GM21723 (cell line): ENCODE measurements at regions not wholly inside any gene's neighbourhood (a gene's known extent, or its start where the extent isn't known, plus 50 kb on each side); places are given as distances from the start of the nearest gene placed in this dataset.

Experiments
- ATAC-seq: cut with Tn5 transposase; IDR thresholded peaks from one replicate; pipeline ENCODE4 v1.9.1; 2021; ENCODE audit warnings: mild to moderate bottlenecking, moderate library complexity; ENCODE audit not compliant: unreplicated experiment

- ATAC-seq = no peak
Observed at GRCh38 chr9:88657893-88658292, 122.9 kb downstream of the NXNL2 start.

DNA sequence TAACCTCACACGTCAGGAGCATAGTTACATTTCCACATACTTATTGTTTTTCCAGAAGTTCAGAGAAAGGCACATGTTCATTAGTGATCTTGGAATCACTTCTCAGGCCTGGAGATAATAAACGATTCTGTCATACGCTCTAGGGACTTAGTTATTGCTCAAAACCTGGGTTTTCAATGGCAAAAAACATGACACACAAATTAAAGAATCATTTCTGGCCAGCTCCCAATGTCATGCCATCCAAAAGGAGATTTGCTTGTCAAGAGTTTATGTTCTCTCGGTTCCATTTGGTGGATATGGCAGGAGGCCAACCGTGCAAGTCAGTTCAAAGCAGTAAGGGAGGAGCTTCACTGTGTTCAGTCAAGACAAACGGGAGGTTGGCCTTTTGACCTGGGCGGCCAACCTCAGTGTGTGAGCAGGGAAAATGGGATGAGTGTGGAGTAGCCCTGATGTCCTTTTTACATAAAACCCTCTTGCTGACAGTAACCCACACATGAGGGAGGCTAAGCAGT lies 123.4 kb downstream of the NXNL2 start:
- no peak for ATAC-seq

- ATAC-seq = no peak
Observed at GRCh38 chr9:88659126-88659525, 124.1 kb downstream of the NXNL2 start.

GRCh38 chr9:88660611-88661010 lies 125.6 kb downstream of the NXNL2 start:
- ATAC-seq = no peak

GRCh38 chr9:88661759-88662158 lies 126.8 kb downstream of the NXNL2 start:
- no peak for ATAC-seq

GRCh38 chr9:88663771-88664419 lies 128.9 kb downstream of the NXNL2 start:
- no peak for ATAC-seq

- ATAC-seq = no peak
Observed at GRCh38 chr9:88664773-88665172, 129.8 kb downstream of the NXNL2 start.

DNA sequence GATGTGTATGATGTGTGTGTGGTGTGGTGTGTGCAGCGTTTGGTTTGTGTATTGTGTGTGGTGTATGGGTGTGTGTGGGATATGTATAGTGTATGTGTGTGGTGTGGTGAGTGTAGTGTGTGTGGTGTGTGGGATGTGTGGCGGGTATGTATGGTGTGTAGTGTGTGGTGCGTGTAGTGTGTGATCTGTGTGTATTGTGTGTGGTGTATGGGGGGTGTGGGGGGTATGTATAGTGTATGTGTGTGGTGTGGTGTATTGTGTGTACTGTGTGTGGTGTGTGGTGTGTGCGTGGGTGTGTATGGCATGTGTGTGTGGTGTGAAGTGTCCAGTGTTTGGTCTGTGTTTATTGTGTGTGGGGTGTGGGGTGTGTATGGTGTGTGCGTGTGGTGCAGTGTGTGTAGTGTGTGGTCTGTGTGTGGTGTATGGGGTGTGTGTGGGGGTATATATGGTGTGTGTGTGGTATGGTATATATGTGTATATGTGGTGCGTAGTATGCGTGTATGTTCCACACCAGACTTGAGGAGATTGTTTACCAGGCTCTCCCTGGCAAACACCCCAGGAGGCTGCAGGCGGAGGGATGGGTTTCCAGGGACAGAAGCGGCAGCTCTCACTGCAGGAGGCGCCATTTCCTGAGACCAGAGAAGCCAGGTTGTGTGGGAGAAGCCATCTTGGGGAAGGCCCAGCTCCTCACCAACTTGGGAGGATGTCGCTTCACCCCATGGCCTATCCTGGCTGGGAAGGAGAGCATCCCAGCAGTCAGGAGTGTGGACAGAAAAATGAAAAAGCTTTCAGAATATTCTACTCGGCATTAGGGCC lies 138.1 kb downstream of the NXNL2 start:
- no peak for ATAC-seq

GRCh38 chr9:88673886-88674285 lies 138.9 kb downstream of the NXNL2 start:
- no peak for ATAC-seq

DNA sequence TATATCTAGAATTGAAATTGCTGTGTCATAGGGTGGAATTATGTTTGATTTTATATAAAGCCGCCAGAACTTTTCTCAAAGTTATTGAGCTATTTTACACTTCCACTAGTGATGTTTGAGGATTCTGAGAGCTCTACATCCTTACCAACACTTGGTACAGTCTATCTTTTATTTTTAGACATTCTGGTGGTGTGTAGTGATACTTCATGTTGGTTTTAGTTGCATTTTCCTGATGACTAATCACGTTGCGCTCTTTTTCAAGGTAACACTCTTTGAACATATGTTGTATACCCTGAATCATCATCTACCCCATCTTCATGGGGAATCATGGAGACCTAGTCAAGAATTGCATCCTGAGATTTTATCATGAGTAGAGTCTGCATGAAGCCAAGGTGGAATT lies 141.7 kb downstream of the NXNL2 start:
- no peak for ATAC-seq

DNA sequence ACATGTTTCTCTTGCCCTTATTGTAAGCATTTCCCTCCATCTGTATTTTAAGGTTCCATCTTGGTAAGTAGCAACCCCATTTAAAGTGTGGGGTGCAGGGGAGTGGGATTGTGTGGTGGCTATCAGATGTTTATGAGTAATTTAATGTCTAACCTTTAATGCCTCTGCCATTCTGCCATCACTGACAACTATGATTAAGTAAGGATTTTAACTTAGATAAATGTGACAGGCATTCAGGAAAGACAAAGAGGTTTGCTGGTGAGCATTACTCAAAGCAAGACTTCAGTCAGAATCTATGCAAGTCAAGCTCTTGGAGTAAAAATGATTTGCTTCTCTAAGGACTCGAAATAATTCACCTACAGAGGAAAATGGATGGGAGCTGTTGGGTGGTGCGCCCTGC lies 143.0 kb downstream of the NXNL2 start:
- no peak for ATAC-seq

DNA sequence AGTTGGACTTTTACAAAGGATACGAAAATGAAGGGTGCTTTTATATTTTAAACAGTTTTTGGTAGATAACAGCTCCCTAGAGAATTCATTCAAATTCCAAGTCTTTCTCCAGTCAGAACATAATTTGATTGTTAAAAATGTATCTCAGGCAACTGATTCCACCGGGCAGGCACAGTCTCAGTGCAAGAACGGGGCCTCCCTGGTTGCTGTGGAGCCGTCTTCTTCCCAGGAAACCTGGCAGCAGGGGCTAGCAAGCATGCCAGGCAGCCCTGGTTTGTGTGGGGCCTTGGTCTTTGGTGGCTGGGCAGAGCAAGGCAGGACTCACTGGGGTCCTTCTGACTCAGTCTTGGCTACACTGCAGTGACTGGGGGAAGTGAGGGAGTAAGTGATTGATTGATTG lies 143.5 kb downstream of the NXNL2 start:
- no peak for ATAC-seq

- no peak for ATAC-seq
Observed at GRCh38 chr9:88680041-88680440, 145.1 kb downstream of the NXNL2 start.

- no peak for ATAC-seq
Observed at GRCh38 chr9:88680505-88681160, 145.7 kb downstream of the NXNL2 start.

GRCh38 chr9:88681434-88681833 lies 146.5 kb downstream of the NXNL2 start:
- no peak for ATAC-seq

- ATAC-seq = no peak
Observed at GRCh38 chr9:88682431-88682831, 147.5 kb downstream of the NXNL2 start.

- no peak for ATAC-seq
Observed at GRCh38 chr9:88684046-88684445, 149.1 kb downstream of the NXNL2 start.

DNA sequence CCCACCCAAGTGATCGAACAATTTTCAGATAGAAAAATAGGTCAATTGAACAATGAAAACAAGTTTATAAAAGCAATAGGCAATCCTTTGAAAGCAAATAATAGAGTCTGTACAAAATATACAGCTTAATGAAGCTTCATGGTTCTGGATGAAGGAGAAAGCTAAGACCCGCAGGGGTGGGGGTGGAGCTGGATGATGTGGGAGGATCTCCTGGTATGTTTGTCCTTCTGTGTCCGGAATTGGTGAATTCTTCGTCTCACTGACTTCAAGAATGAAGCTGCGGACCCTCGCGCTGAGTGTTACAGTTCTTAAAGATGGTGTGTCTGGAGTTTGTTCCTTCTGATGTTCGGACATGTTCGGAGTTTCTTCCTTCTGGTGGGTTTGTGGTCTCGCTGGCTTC lies 149.9 kb downstream of the NXNL2 start:
- ATAC-seq = no peak

- no peak for ATAC-seq
Observed at GRCh38 chr9:88685966-88686365, 151.0 kb downstream of the NXNL2 start.

GRCh38 chr9:88689509-88690298 lies 154.7 kb downstream of the NXNL2 start:
- ATAC-seq = no peak

DNA sequence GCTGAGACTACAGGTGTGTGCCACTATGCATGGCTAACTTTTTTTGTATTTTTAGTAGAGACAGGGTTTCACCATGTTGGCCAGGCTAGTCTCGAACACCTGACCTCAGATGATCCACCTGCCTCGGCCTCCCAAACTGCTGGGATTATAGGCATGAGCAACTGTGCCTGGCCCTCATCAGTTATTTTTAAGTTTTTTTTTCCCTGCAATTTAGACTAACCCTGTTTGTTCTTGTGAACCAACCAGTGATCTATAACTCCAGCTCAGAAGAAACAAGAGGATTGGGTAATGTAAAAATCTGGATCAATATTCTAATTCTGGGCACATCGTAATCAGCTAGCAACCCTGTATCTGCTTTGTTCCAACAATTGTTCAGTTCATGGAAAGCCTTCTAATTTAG lies 155.7 kb downstream of the NXNL2 start:
- ATAC-seq = no peak
